RWPE1 (cell line): ENCODE measurements at regions not wholly inside any gene's neighbourhood (a gene's known extent, or its start where the extent isn't known, plus 50 kb on each side); places are given as distances from the start of the nearest gene placed in this dataset.
"Not testable (repeated sequence)": the region's sequence is repeated elsewhere in the genome, so short reads cannot be mapped to it uniquely, and the experiment has no call there.

Experiments
- CTCF ChIA-PET: fragments of 350-600 bp; sonication (Branson Sonifier 250); formaldehyde crosslinking; extraction: SDS; loops from one replicate; lab custom pipeline; 2021; lab: Yijun Ruan, JAX
- POLR2A ChIA-PET: fragments of 400-600 bp; formaldehyde crosslinking; extraction: SDS; loops from one replicate; lab custom pipeline; 2020; ENCODE audit warnings: antibody characterized with exemption; ENCODE audit not compliant: low non-redundant PET; lab: Yijun Ruan, JAX
- DNase-seq: peaks from one replicate; pipeline ENCODE4 v3.0.0; 2012; ENCODE audit warnings: low spot score
- H3K27ac ChIP-seq: fragments of 450-650 bp; 2 replicates; pipeline ENCODE4 v1.5.1; 2017
- TF ChIP-seq, protein P1 (sequence below): fragments of 450-650 bp; conservative IDR thresholded peaks from 2 replicates; pipeline ENCODE4 v1.5.1; 2017; ENCODE audit warnings: low read depth, mild to moderate bottlenecking

DNA sequence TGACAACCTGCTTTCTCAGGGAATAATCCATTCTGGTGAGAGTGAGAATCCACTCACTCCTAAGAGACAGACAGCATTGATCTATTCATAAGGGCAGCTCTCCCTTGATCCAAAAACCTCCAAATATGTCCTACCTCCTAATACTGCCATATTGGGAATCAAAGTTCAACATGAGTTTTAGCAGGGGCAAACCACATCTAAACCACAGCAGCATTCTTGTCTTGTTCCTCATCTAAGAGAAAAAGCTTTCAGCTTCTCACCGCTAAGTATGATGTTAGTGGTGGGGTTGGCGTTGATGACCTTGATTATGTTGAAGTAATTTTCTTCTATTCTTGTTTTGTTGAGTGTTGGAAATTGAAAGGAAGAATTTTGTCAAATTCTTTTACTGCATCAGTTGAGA is 69.6 kb downstream of the SERTM2 start:
- no peak for DNase-seq
- ChIA-PET POLR2A (no interaction called here), CTCF (no interaction called here)
- TF ChIP-seq, protein P1, sequence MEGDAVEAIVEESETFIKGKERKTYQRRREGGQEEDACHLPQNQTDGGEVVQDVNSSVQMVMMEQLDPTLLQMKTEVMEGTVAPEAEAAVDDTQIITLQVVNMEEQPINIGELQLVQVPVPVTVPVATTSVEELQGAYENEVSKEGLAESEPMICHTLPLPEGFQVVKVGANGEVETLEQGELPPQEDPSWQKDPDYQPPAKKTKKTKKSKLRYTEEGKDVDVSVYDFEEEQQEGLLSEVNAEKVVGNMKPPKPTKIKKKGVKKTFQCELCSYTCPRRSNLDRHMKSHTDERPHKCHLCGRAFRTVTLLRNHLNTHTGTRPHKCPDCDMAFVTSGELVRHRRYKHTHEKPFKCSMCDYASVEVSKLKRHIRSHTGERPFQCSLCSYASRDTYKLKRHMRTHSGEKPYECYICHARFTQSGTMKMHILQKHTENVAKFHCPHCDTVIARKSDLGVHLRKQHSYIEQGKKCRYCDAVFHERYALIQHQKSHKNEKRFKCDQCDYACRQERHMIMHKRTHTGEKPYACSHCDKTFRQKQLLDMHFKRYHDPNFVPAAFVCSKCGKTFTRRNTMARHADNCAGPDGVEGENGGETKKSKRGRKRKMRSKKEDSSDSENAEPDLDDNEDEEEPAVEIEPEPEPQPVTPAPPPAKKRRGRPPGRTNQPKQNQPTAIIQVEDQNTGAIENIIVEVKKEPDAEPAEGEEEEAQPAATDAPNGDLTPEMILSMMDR, result no peak
- H3K27ac ChIP-seq, result no peak overlapping the region

DNA sequence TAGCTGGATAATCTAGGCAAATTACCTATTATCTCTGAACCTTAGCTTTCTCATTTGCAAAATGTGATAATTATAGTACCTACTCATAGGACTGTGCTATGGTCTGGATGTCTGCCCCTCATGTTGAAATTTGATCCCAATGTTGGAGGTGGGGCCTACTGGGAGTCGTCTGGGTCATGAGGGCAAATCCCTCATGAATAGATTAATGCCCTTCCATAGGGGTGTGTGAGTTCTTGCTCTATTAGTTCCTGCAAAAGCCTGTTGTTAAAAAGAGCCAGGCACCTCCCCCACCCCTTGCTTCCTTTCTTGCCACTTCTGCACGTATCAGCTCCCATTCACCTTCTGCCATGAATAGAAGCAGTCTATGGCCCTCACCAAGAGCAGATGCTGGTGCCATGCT is 73.9 kb downstream of the SERTM2 start:
- CTCF ChIA-PET, result interaction anchor here (0.6 kb wide), 1 partner anchor 22 kb away, joined by 3 read pairs; no protein-coding TSS in a partner anchor
- DNase-seq, result no peak
- TF ChIP-seq, protein P1, result no peak
- H3K27ac ChIP-seq, result no peak overlapping the region
- POLR2A ChIA-PET, result no interaction called here

DNA sequence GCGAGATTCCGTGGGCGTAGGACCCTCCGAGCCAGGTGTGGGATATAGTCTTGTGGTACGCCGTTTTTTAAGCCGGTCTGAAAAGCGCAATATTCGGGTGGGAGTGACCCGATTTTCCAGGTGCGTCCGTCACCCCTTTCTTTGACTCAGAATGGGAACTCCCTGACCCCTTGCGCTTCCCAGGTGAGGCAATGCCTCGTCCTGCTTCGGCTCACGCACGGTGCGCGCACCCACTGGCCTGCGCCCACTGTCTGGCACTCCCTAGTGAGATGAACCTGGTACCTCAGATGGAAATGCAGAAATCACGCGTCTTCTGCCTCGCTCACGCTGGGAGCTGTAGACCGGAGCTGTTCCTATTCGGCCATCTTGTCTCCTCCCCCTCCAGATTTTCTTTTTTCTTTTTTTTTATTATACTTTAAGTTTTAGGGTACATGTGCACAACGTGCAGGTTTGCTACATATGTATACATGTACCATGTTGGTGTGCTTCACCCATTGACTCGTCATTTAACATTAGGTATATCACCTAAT is 83.0 kb downstream of the SERTM2 start:
- CTCF ChIA-PET, result not testable (repeated sequence)

DNA sequence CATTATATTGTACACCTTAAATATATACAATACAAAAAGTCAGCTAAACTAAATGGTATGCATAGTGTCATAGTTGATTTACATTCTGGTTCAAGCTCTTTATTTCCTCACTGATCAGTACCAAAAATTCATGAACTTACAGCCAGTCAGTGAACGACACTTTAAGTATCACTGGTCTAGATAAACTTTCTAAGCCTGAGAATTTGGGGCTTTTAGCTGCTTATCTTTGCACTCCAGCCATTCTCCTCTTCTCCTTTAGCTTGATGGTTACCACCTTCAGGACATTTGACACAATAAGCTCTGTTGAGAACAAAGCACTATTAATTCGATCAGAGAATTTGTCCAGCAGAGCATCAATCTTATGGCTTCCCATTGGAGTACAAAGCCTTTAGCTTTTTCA is 83.0 kb upstream of the ALG13 start:
- no peak for DNase-seq
- ChIA-PET CTCF (no interaction called here), POLR2A (no interaction called here)
- TF ChIP-seq, protein P1, result no peak
- H3K27ac ChIP-seq, result no peak overlapping the region

More for the DNA sequence above, 83.0 kb downstream of the SERTM2 start:
- POLR2A ChIA-PET, H3K27ac ChIP-seq, DNase-seq: not testable (repeated sequence)

DNA sequence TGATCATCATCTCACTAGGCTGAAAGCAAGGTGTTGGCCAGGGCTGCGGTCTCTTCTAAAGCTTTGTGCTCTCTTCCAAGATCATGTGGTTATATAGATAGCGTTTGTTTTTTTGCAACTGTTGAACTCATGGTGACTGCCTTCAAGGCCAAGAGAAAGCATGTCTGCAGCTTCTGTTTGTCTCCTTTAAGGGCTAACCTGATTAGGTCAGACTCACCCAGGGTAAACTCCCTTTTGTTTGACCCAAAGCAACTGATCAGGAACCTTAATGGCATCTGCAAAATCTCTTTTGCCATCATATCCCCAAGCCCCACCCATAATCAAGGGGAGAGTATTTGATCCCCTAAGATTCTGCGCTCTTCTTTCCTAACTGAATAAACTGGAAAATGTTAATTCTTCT is 72.2 kb upstream of the ALG13 start:
- CTCF ChIA-PET, result no interaction called here
- H3K27ac ChIP-seq, result no peak overlapping the region

DNA sequence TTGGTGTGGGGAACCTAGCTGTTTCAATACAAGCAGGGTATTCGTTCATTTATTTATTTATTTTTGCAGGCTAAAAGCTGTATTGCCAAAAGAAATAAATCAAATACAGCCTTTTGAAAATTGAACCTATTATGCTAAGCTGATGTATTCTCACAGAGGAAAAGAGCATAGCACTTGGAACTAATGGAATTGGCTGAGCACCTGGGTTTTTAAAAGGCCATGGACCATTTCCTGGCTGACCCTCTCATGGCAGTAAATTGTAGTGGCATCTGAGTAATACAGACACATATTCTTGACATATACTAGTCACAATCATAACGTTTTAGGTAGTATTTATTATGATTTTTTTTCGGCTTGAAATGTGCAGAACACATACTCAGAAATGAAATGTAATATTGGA is 71.8 kb upstream of the ALG13 start:
- DNase-seq, result no peak
- ChIA-PET CTCF (no interaction called here), POLR2A (no interaction called here)
- no peak overlapping the region for H3K27ac ChIP-seq
- TF ChIP-seq, protein P1, result no peak

More for the DNA sequence above, 72.2 kb upstream of the ALG13 start:
- POLR2A ChIA-PET, result no interaction called here
- TF ChIP-seq, protein P1, result no peak
- DNase-seq, result no peak

DNA sequence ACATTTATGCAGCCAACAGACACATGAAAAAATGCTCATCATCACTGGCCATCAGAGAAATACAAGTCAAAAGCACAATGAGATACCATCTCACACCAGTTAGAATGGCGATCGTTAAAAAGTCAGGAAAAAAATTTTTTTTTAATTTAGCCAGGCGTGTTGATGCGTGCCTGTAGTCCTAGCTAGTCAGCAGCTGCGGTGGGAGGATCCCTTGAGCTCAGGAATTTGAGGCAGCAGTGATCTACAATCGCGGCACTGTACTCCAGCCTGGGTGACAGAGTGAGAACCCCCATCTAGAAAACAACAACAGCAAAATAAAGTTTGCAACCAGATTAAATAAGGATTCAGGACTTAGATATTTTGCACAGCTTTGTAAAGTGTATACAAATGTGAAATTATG is 65.7 kb upstream of the ALG13 start:
- POLR2A ChIA-PET, result no interaction called here

More for the DNA sequence above, 65.7 kb upstream of the ALG13 start:
- DNase-seq, result no peak
- CTCF ChIA-PET, result no interaction called here
- H3K27ac ChIP-seq, result no peak overlapping the region
- TF ChIP-seq, protein P1, result no peak
